A673 (cell line): ENCODE measurements at regions not wholly inside any gene's neighbourhood (a gene's known extent, or its start where the extent isn't known, plus 50 kb on each side); places are given as distances from the start of the nearest gene placed in this dataset.

Experiments
- BruUV-seq: library from RNA; stranded (reverse); fragments of 400-500 nt; replicated peaks from 2 replicates; lab custom pipeline; 2021; lab: Mats Ljungman, UMichigan
- CTCF ChIA-PET: fragments of 300-600 bp; sonication (Branson Sonifier 250); formaldehyde crosslinking; loops from one replicate; lab custom pipeline; 2022; ENCODE audit warnings: antibody characterized with exemption; lab: Charles Lee
- POLR2A ChIA-PET: fragments of 300-600 bp; sonication (Branson Sonifier 250); formaldehyde crosslinking; loops from one replicate; lab custom pipeline; 2022; ENCODE audit warnings: antibody characterized with exemption; ENCODE audit not compliant: low non-redundant PET; lab: Charles Lee
- DNase-seq: peaks from one replicate; pipeline ENCODE4 v3.0.0-alpha.2; 2015; ENCODE audit warnings: low spot score
- H3K27ac ChIP-seq: fragments of 200-600 bp; sonication (generic); 2 replicates; pipeline ENCODE4 v1.5.1; 2016; ENCODE audit warnings: mixed run types, low read depth, mild to moderate bottlenecking, mixed read lengths, antibody characterized with exemption, low read length; ENCODE audit not compliant: poor library complexity, severe bottlenecking
- H3K27me3 ChIP-seq: fragments of 200-600 bp; sonication (generic); replicated peaks from 2 replicates; pipeline ENCODE4 v1.6.1; 2017; ENCODE audit warnings: mixed run types, low read depth, mild to moderate bottlenecking, mixed read lengths, antibody characterized with exemption, low read length; ENCODE audit not compliant: insufficient read depth, poor library complexity
- H3K36me3 ChIP-seq: fragments of 200-600 bp; sonication (generic); 2 replicates; pipeline ENCODE4 v1.6.1; 2016; ENCODE audit warnings: mixed run types, mild to moderate bottlenecking, mixed read lengths, antibody characterized with exemption, low read length; ENCODE audit not compliant: insufficient read depth, poor library complexity, severe bottlenecking
- H3K4me1 ChIP-seq: fragments of 200-600 bp; sonication (generic); 2 replicates; pipeline ENCODE4 v1.6.1; 2017; ENCODE audit warnings: mixed run types, mild to moderate bottlenecking, mixed read lengths, antibody characterized with exemption, low read length; ENCODE audit not compliant: insufficient read depth, poor library complexity, severe bottlenecking
- H3K4me3 ChIP-seq: fragments of 200-600 bp; sonication (generic); 2 replicates; pipeline ENCODE4 v1.5.1; 2016; ENCODE audit warnings: low read depth, mixed run types, mild to moderate bottlenecking, mixed read lengths, low read length; ENCODE audit not compliant: poor library complexity, severe bottlenecking
- H3K9me3 ChIP-seq: fragments of 200-600 bp; sonication (generic); 2 replicates; pipeline ENCODE4 v1.6.1; 2016; ENCODE audit warnings: mixed run types, low read depth, mild to moderate bottlenecking, mixed read lengths, antibody characterized with exemption, low read length; ENCODE audit not compliant: poor library complexity, severe bottlenecking
- CTCF ChIP-seq: fragments of 300-800, 200-600 bp; sonication (generic); conservative IDR thresholded peaks from 2 replicates; pipeline ENCODE4 v1.5.1; 2017; ENCODE audit warnings: low read depth, mild to moderate bottlenecking, antibody characterized with exemption, low read length, moderate library complexity, mixed read lengths
- EZH2 ChIP-seq: fragments of 200-600 bp; sonication (generic); IDR thresholded peaks from 2 replicates; pipeline ENCODE4 v1.6.1; 2017; ENCODE audit warnings: borderline replicate concordance, low read depth, mild to moderate bottlenecking, mixed read lengths, antibody characterized with exemption, low read length; ENCODE audit not compliant: poor library complexity, severe bottlenecking
- intact Hi-C: fragments of 100-400 bp; cut with micrococcal nuclease; formaldehyde crosslinking; loops from one replicate; pipeline ENCODE4 v1.10.0; 2022; ENCODE audit not compliant: unreplicated experiment

- ChIA-PET CTCF (no interaction called here), POLR2A (interaction anchor here (0.7 kb wide), 1 partner anchor 450 kb away, joined by 5 read pairs; no protein-coding TSS in a partner anchor)
- TF ChIP-seq EZH2, result no peak
- TF ChIP-seq CTCF, result no peak
- no peak for DNase-seq
- H3K27me3 ChIP-seq, result no peaks in the 10 kb centered on the region
- no peak overlapping the region for H3K27ac ChIP-seq
- no peaks in the 10 kb centered on the region for H3K9me3 ChIP-seq
- no TSS peak for BruUV-seq
- no peak overlapping the region for H3K4me3 ChIP-seq
- H3K36me3 ChIP-seq, result no peaks in the 10 kb centered on the region
- H3K4me1 ChIP-seq, result peaks cover 50% of the 10 kb centered on the region
- intact Hi-C loops, result no loop called here
Observed at GRCh38 chr6:147641511-147641910, 133.0 kb downstream of the SAMD5 start.

- Histone ChIP-seq H3K27me3 (no peaks in the 10 kb centered on the region), H3K36me3 (no peaks in the 10 kb centered on the region), H3K4me3 (no peak overlapping the region), H3K27ac (peak overlapping the region; percentile 58), H3K4me1 (peaks cover 50% of the 10 kb centered on the region), H3K9me3 (no peaks in the 10 kb centered on the region)
- ChIA-PET CTCF (no interaction called here), POLR2A (no interaction called here)
- intact Hi-C loops, result loop anchor here (1.0 to 2.0 kb wide), 2 partner anchors 136 to 226 kb away; no protein-coding TSS in a partner anchor
- DNase-seq, result no peak
- no peak for TF ChIP-seq EZH2
- TF ChIP-seq CTCF, result no peak
- BruUV-seq, result no TSS peak
Observed at GRCh38 chr6:147642458-147642857, 134.0 kb downstream of the SAMD5 start.

GRCh38 chr6:147643341-147644200 lies 135.1 kb downstream of the SAMD5 start:
- CTCF ChIA-PET, result no interaction called here
- peak overlapping the region; percentile 58 for H3K27ac ChIP-seq
- DNase-seq, result peak; percentile 87
- POLR2A ChIA-PET, result no interaction called here
- H3K4me1 ChIP-seq, result peaks cover 41% of the 10 kb centered on the region
- intact Hi-C loops, result loop anchor here (2.0 kb wide), 1 partner anchor 225 kb away; no protein-coding TSS in a partner anchor
- no TSS peak for BruUV-seq
- no peaks in the 10 kb centered on the region for H3K9me3 ChIP-seq
- H3K27me3 ChIP-seq, result no peaks in the 10 kb centered on the region
- H3K36me3 ChIP-seq, result no peaks in the 10 kb centered on the region
- no peak overlapping the region for H3K4me3 ChIP-seq
- TF ChIP-seq CTCF (no peak), EZH2 (no peak)
